ENCODE measurements at regions not wholly inside any gene's neighbourhood (a gene's known extent, or its start where the extent isn't known, plus 50 kb on each side); places are given as distances from the start of the nearest gene placed in this dataset.

GRCh38 chr2:225170162-225170561 lies 127.9 kb upstream of the DOCK10 start:
- TF ChIP-seq POLR2A (IDR thresholded peaks at IDR 0.05): no peak
- no peak for TF ChIP-seq CTCF (IDR thresholded peaks at IDR 0.05)
- no peak for TF ChIP-seq EP300 (IDR thresholded peaks at IDR 0.05)
- no peak for TF ChIP-seq POLR2AphosphoS5 (IDR thresholded peaks at IDR 0.05)
- ATAC-seq (ENCODE audit: low FRiP score in 2 of 2): no peak
- no peak overlapping the region for H3K4me3 ChIP-seq

GRCh38 chr2:225169396-225169795 lies 127.1 kb upstream of the DOCK10 start:
- H3K4me1 ChIP-seq: no peaks in the 10 kb centered on the region
- H3K9me3 ChIP-seq: no peaks in the 10 kb centered on the region
- H3K27me3 ChIP-seq: no peaks in the 10 kb centered on the region
- WGBS, 2 donors: 83 to 91% methylated on average over 4 of the region's 4 CpGs
- ATAC-seq (ENCODE audit: low FRiP score in 2 of 2) (no peak), DNase-seq (no peak)
- no peak overlapping the region for H3K27ac ChIP-seq
- no peak for TF ChIP-seq POLR2AphosphoS5 (IDR thresholded peaks at IDR 0.05)
- TF ChIP-seq POLR2A (IDR thresholded peaks at IDR 0.05): no peak
- no peak for TF ChIP-seq CTCF (IDR thresholded peaks at IDR 0.05)
- no peak for TF ChIP-seq EP300 (IDR thresholded peaks at IDR 0.05)
- H3K36me3 ChIP-seq: no peaks in the 10 kb centered on the region
- no peak overlapping the region for H3K4me3 ChIP-seq

More at GRCh38 chr2:225170162-225170561, 127.9 kb upstream of the DOCK10 start:
- 96 to 100% methylated on average over 1 of the region's 1 CpG for WGBS, 2 donors
- no peaks in the 10 kb centered on the region for H3K27me3 ChIP-seq
- H3K27ac ChIP-seq: no peak overlapping the region
- no peaks in the 10 kb centered on the region for H3K9me3 ChIP-seq
- no peaks in the 10 kb centered on the region for H3K4me1 ChIP-seq
- H3K36me3 ChIP-seq: no peaks in the 10 kb centered on the region
- DNase-seq: no peak

- Histone ChIP-seq H3K27ac (no peak overlapping the region), H3K9me3 (no peaks in the 10 kb centered on the region), H3K4me3 (no peak overlapping the region), H3K36me3 (no peaks in the 10 kb centered on the region), H3K4me1 (no peaks in the 10 kb centered on the region), H3K27me3 (no peaks in the 10 kb centered on the region)
- TF ChIP-seq CTCF (IDR thresholded peaks at IDR 0.05) (no peak), EP300 (IDR thresholded peaks at IDR 0.05) (no peak), POLR2AphosphoS5 (IDR thresholded peaks at IDR 0.05) (no peak), POLR2A (IDR thresholded peaks at IDR 0.05) (no peak)
- 62 to 69% methylated on average over 2 of the region's 2 CpGs for WGBS, 2 donors
- no peak for DNase-seq
- no peak for ATAC-seq (ENCODE audit: low FRiP score in 2 of 2)
Measured at GRCh38 chr2:225165052-225165451, 122.8 kb upstream of the DOCK10 start.

- Histone ChIP-seq H3K36me3 (no peaks in the 10 kb centered on the region), H3K4me1 (no peaks in the 10 kb centered on the region), H3K4me3 (no peak overlapping the region), H3K27ac (no peak overlapping the region), H3K9me3 (no peaks in the 10 kb centered on the region), H3K27me3 (no peaks in the 10 kb centered on the region)
- ATAC-seq (ENCODE audit: low FRiP score in 2 of 2): peak in 1 of 2 donors; percentile 57
- TF ChIP-seq POLR2A (IDR thresholded peaks at IDR 0.05): no peak
- TF ChIP-seq POLR2AphosphoS5 (IDR thresholded peaks at IDR 0.05): no peak
- no peak for TF ChIP-seq CTCF (IDR thresholded peaks at IDR 0.05)
- TF ChIP-seq EP300 (IDR thresholded peaks at IDR 0.05): no peak
- no peak for DNase-seq
- WGBS, 2 donors: 42 to 45% methylated on average over 11 of the region's 11 CpGs
Measured at GRCh38 chr2:225164401-225165050, 122.3 kb upstream of the DOCK10 start.

- ATAC-seq (ENCODE audit: low FRiP score in 2 of 2) (no peak), DNase-seq (no peak)
- H3K36me3 ChIP-seq: no peaks in the 10 kb centered on the region
- no peaks in the 10 kb centered on the region for H3K27me3 ChIP-seq
- H3K27ac ChIP-seq: no peak overlapping the region
- H3K4me3 ChIP-seq: no peak overlapping the region
- TF ChIP-seq POLR2AphosphoS5 (IDR thresholded peaks at IDR 0.05): no peak
- no peak for TF ChIP-seq EP300 (IDR thresholded peaks at IDR 0.05)
- TF ChIP-seq POLR2A (IDR thresholded peaks at IDR 0.05): no peak
- TF ChIP-seq CTCF (IDR thresholded peaks at IDR 0.05): no peak
- no peaks in the 10 kb centered on the region for H3K4me1 ChIP-seq
- H3K9me3 ChIP-seq: no peaks in the 10 kb centered on the region
Measured at GRCh38 chr2:225158360-225158759, 116.1 kb upstream of the DOCK10 start.

All from upper lobe of left lung (tissue), 6 donors.